ENCODE measurements at regions not wholly inside any gene's neighbourhood (a gene's known extent, or its start where the extent isn't known, plus 50 kb on each side); places are given as distances from the start of the nearest gene placed in this dataset.

- TF ChIP-seq EZH2 (IDR thresholded peaks at IDR 0.05; ENCODE audit: borderline replicate concordance, insufficient read depth, low read length, poor library complexity, severe bottlenecking) (no peak), REST (IDR thresholded peaks at IDR 0.05; ENCODE audit: borderline replicate concordance) (no peak), CTCF (IDR thresholded peaks at IDR 0.05; ENCODE audit: poor library complexity, severe bottlenecking) (no peak), TAF1 (IDR thresholded peaks at IDR 0.05; ENCODE audit: low read depth) (no peak), SMC3 (conservative IDR thresholded peaks at IDR 0.05; ENCODE audit: poor library complexity) (no peak), RAD21 (conservative IDR thresholded peaks at IDR 0.05) (no peak), POLR2AphosphoS5 (IDR thresholded peaks at IDR 0.05) (no peak), MXI1 (conservative IDR thresholded peaks at IDR 0.05; ENCODE audit: poor library complexity, severe bottlenecking) (no peak), EP300 (conservative IDR thresholded peaks at IDR 0.05; ENCODE audit: poor library complexity, severe bottlenecking) (no peak)
- Histone ChIP-seq H3K4me3 (ENCODE audit: low read length) (no peak overlapping the region), H4K20me1 (ENCODE audit: insufficient read depth) (no peaks in the 10 kb centered on the region), H3K27me3 (ENCODE audit: insufficient read depth, low read depth, low read length) (no peaks in the 10 kb centered on the region), H3K9ac (ENCODE audit: low read length) (no peak overlapping the region), H3K9me3 (ENCODE audit: low read length) (no peaks in the 10 kb centered on the region), H3K4me2 (ENCODE audit: low read length) (no peak overlapping the region), H3F3A (ENCODE audit: insufficient read depth, low read length, poor library complexity, severe bottlenecking) (no peaks in the 10 kb centered on the region), H2AFZ (ENCODE audit: low read depth, low read length) (no peak overlapping the region), H3K9me2 (ENCODE audit: insufficient read depth, low read length) (no peaks in the 10 kb centered on the region), H3K27ac (ENCODE audit: low read length) (no peak overlapping the region), H3K79me2 (replicated peaks; ENCODE audit: insufficient read depth, low read length) (no peaks in the 10 kb centered on the region), H3K36me3 (ENCODE audit: insufficient read depth, low read length) (no peaks in the 10 kb centered on the region)
These were observed 124.7 kb downstream of the MATN1 start for GRCh38 chr1:30598571-30599114.

DNA sequence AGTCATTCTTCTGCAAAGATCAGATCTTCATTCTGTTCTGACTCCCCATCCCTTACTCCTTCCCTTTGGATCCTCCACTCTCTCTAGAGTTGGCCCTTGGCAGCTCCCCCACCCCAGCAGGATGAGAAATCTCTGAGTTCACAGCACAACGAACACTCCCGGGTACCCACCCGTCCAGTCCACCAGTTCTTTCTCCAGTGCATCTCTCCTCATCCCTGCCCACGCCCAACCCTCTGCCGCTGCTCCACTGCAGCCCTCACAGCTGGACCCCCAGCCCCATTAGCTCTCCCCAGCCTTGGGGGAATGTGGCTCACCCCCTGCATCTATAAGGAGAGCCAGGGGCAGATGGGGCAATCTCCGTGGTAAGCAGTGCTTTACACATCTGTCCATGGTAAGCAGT lies 125.7 kb downstream of the MATN1 start:
- no peaks in the 10 kb centered on the region for H3F3A ChIP-seq (ENCODE audit: insufficient read depth, low read length, poor library complexity, severe bottlenecking)
- TF ChIP-seq RAD21 (conservative IDR thresholded peaks at IDR 0.05) (no peak), REST (IDR thresholded peaks at IDR 0.05; ENCODE audit: borderline replicate concordance) (no peak), MXI1 (conservative IDR thresholded peaks at IDR 0.05; ENCODE audit: poor library complexity, severe bottlenecking) (no peak), SMC3 (conservative IDR thresholded peaks at IDR 0.05; ENCODE audit: poor library complexity) (no peak), CTCF (IDR thresholded peaks at IDR 0.05; ENCODE audit: poor library complexity, severe bottlenecking) (no peak), EP300 (conservative IDR thresholded peaks at IDR 0.05; ENCODE audit: poor library complexity, severe bottlenecking) (no peak), POLR2AphosphoS5 (IDR thresholded peaks at IDR 0.05) (no peak)
- H3K36me3 ChIP-seq (ENCODE audit: insufficient read depth, low read length) = no peaks in the 10 kb centered on the region
- no peak overlapping the region for H3K4me2 ChIP-seq (ENCODE audit: low read length)
- H2AFZ ChIP-seq (ENCODE audit: low read depth, low read length) = no peak overlapping the region
- H3K9me3 ChIP-seq (ENCODE audit: low read length) = no peaks in the 10 kb centered on the region
- no peaks in the 10 kb centered on the region for H4K20me1 ChIP-seq (ENCODE audit: insufficient read depth)
- no peaks in the 10 kb centered on the region for H3K9me2 ChIP-seq (ENCODE audit: insufficient read depth, low read length)
- no peak overlapping the region for H3K4me3 ChIP-seq (ENCODE audit: low read length)
- no peak overlapping the region for H3K27ac ChIP-seq (ENCODE audit: low read length)
- no peaks in the 10 kb centered on the region for H3K79me2 ChIP-seq (replicated peaks; ENCODE audit: insufficient read depth, low read length)
- no peaks in the 10 kb centered on the region for H3K27me3 ChIP-seq (ENCODE audit: insufficient read depth, low read depth, low read length)
- no peak overlapping the region for H3K9ac ChIP-seq (ENCODE audit: low read length)

All from neural cell (in vitro differentiated cells).